Mesendoderm (in vitro differentiated cells): ENCODE measurements at regions not wholly inside any gene's neighbourhood (a gene's known extent, or its start where the extent isn't known, plus 50 kb on each side); places are given as distances from the start of the nearest gene placed in this dataset.
A peak's percentile ranks its signal among the peaks of the same experiment; 100 is the strongest.

Source experiments
- DNase-seq: peaks from one replicate; pipeline ENCODE4 v3.0.0; 2013
- H2AK5ac ChIP-seq: 2 replicates; pipeline ENCODE4 v1.6.1; 2013; ENCODE audit warnings: low read length, inconsistent platforms
- H2BK120ac ChIP-seq: 2 replicates; pipeline ENCODE4 v1.6.1; 2013; ENCODE audit warnings: low read depth, mild to moderate bottlenecking, low read length, moderate library complexity, mixed read lengths
- H2BK15ac ChIP-seq: replicated peaks from 2 replicates; pipeline ENCODE4 v1.6.1; 2013; ENCODE audit warnings: low read depth, mild to moderate bottlenecking, moderate library complexity
- H2BK5ac ChIP-seq: 2 replicates; pipeline ENCODE4 v1.6.1; 2013; ENCODE audit warnings: low read length, inconsistent platforms
- H3K18ac ChIP-seq: 2 replicates; pipeline ENCODE4 v1.6.1; 2013; ENCODE audit warnings: mild to moderate bottlenecking, low read length, mixed read lengths
- H3K23ac ChIP-seq: one replicate; pipeline ENCODE4 v1.6.1; 2013; ENCODE audit warnings: low read length
- H3K27ac ChIP-seq: 2 replicates; pipeline ENCODE4 v1.5.1; 2013; ENCODE audit warnings: low read depth, mild to moderate bottlenecking, inconsistent platforms, low read length, moderate library complexity
- H3K27me3 ChIP-seq: 2 replicates; pipeline ENCODE4 v1.6.1; 2013; ENCODE audit warnings: low read length, control low read depth, mild to moderate bottlenecking, inconsistent platforms; ENCODE audit not compliant: insufficient read depth, poor library complexity
- H3K36me3 ChIP-seq: 2 replicates; pipeline ENCODE4 v1.6.1; 2013; ENCODE audit warnings: low read length, inconsistent platforms; ENCODE audit not compliant: control insufficient read depth, insufficient read depth
- H3K4ac ChIP-seq: one replicate; pipeline ENCODE4 v1.6.1; 2013; ENCODE audit warnings: low read depth, mild to moderate bottlenecking, low read length, moderate library complexity
- H3K4me1 ChIP-seq: 2 replicates; pipeline ENCODE4 v1.6.1; 2013; ENCODE audit warnings: low read depth, low read length, inconsistent platforms; ENCODE audit not compliant: control insufficient read depth
- H3K4me2 ChIP-seq: 2 replicates; pipeline ENCODE4 v1.6.1; 2013; ENCODE audit warnings: low read length
- H3K4me3 ChIP-seq: 2 replicates; pipeline ENCODE4 v1.5.1; 2013; ENCODE audit warnings: mild to moderate bottlenecking, low read length
- H3K56ac ChIP-seq: one replicate; pipeline ENCODE4 v1.6.1; 2013; ENCODE audit warnings: low read length
- H3K79me1 ChIP-seq: 2 replicates; pipeline ENCODE4 v1.6.1; 2013; ENCODE audit warnings: low read length, inconsistent platforms
- H3K79me2 ChIP-seq: 2 replicates; pipeline ENCODE4 v1.6.1; 2013; ENCODE audit warnings: mild to moderate bottlenecking, low read length; ENCODE audit not compliant: control insufficient read depth, insufficient read depth
- H3K9ac ChIP-seq: 2 replicates; pipeline ENCODE4 v1.6.1; 2013; ENCODE audit warnings: low read length, inconsistent platforms
- H4K5ac ChIP-seq: one replicate; pipeline ENCODE4 v1.6.1; 2013; ENCODE audit warnings: low read length
- H4K8ac ChIP-seq: one replicate; pipeline ENCODE4 v1.6.1; 2013; ENCODE audit warnings: low read depth, mild to moderate bottlenecking, control low read depth, low read length, moderate library complexity
- WGBS: extraction: QIAGEN DNeasy Blood & Tissue Kit; methylation state at CpG from one replicate; pipeline ENCODE4 v1.1.7; 2013; ENCODE audit warnings: low lambda C conversion rate, missing lambda C conversion rate; ENCODE audit not compliant: insufficient coverage; ENCODE audit errors: extremely low coverage; 5-methylcytosine and 5-hydroxymethylcytosine counted together

- Histone ChIP-seq H3K36me3 (no peaks in the 10 kb centered on the region), H2AK5ac (no peak overlapping the region), H3K23ac (no peak overlapping the region), H3K79me2 (no peaks in the 10 kb centered on the region), H3K27me3 (no peaks in the 10 kb centered on the region), H4K8ac (no peak overlapping the region), H2BK120ac (no peak overlapping the region), H2BK5ac (no peak overlapping the region), H3K4me3 (no peak overlapping the region), H3K9ac (no peak overlapping the region), H4K5ac (no peak overlapping the region), H3K4me1 (no peaks in the 10 kb centered on the region), H3K4ac (no peak overlapping the region), H3K4me2 (no peak overlapping the region), H3K56ac (no peak overlapping the region), H3K18ac (no peak overlapping the region), H2BK15ac (no peak overlapping the region), H3K79me1 (no peaks in the 10 kb centered on the region), H3K27ac (no peak overlapping the region)
- no CpG with 5 or more reads among the region's 1 CpG for WGBS
- no peak for DNase-seq
Observed at GRCh38 chr4:14193601-14194000, 566.1 kb upstream of the BOD1L1 start.

GRCh38 chr4:14196131-14196530 lies 568.6 kb upstream of the BOD1L1 start:
- no peaks in the 10 kb centered on the region for H3K79me2 ChIP-seq

GRCh38 chr4:14215116-14215770 lies 587.7 kb upstream of the BOD1L1 start:
- no peak for DNase-seq
- Histone ChIP-seq H3K36me3 (no peaks in the 10 kb centered on the region), H2BK120ac (no peak overlapping the region), H3K18ac (no peak overlapping the region), H2AK5ac (no peak overlapping the region), H3K4me1 (no peaks in the 10 kb centered on the region), H3K23ac (no peak overlapping the region), H2BK5ac (no peak overlapping the region), H4K5ac (no peak overlapping the region), H3K56ac (no peak overlapping the region), H3K4ac (no peak overlapping the region), H3K27ac (no peak overlapping the region), H4K8ac (no peak overlapping the region), H3K27me3 (no peaks in the 10 kb centered on the region), H3K4me3 (no peak overlapping the region), H3K79me1 (no peaks in the 10 kb centered on the region), H3K79me2 (no peaks in the 10 kb centered on the region), H2BK15ac (no peak overlapping the region), H3K9ac (no peak overlapping the region), H3K4me2 (no peak overlapping the region)
- WGBS, result 100% methylated on average over 1 of the region's 6 CpGs

More at GRCh38 chr4:14196131-14196530, 568.6 kb upstream of the BOD1L1 start:
- Histone ChIP-seq H3K27me3 (no peaks in the 10 kb centered on the region), H2BK5ac (no peak overlapping the region), H3K4me3 (no peak overlapping the region), H3K9ac (no peak overlapping the region), H4K5ac (no peak overlapping the region), H2AK5ac (no peak overlapping the region), H3K4me1 (no peaks in the 10 kb centered on the region), H3K18ac (no peak overlapping the region), H3K36me3 (no peaks in the 10 kb centered on the region), H3K4ac (no peak overlapping the region), H4K8ac (no peak overlapping the region), H2BK15ac (no peak overlapping the region), H3K4me2 (no peak overlapping the region), H3K56ac (no peak overlapping the region), H3K79me1 (no peaks in the 10 kb centered on the region), H3K27ac (no peak overlapping the region), H3K23ac (no peak overlapping the region), H2BK120ac (no peak overlapping the region)
- WGBS, result no CpG with 5 or more reads among the region's 7 CpGs
- DNase-seq, result peak; percentile 72

GRCh38 chr4:14217401-14217800 lies 589.9 kb upstream of the BOD1L1 start:
- Histone ChIP-seq H3K4me2 (no peak overlapping the region), H4K8ac (no peak overlapping the region), H4K5ac (no peak overlapping the region), H3K4ac (no peak overlapping the region), H2BK120ac (no peak overlapping the region), H2BK5ac (no peak overlapping the region), H3K56ac (no peak overlapping the region), H3K36me3 (no peaks in the 10 kb centered on the region), H3K9ac (no peak overlapping the region), H3K18ac (no peak overlapping the region), H3K79me2 (no peaks in the 10 kb centered on the region), H3K23ac (no peak overlapping the region), H3K4me3 (no peak overlapping the region), H3K27me3 (no peaks in the 10 kb centered on the region), H2BK15ac (no peak overlapping the region), H3K79me1 (no peaks in the 10 kb centered on the region), H3K27ac (no peak overlapping the region), H2AK5ac (no peak overlapping the region), H3K4me1 (no peaks in the 10 kb centered on the region)
- DNase-seq, result no peak
- WGBS, result no CpG with 5 or more reads among the region's 3 CpGs

GRCh38 chr4:14218641-14219040 lies 591.1 kb upstream of the BOD1L1 start:
- Histone ChIP-seq H3K4me2 (no peak overlapping the region), H3K4me1 (no peaks in the 10 kb centered on the region), H3K27me3 (no peaks in the 10 kb centered on the region), H3K23ac (no peak overlapping the region), H3K27ac (no peak overlapping the region), H3K56ac (no peak overlapping the region), H3K18ac (no peak overlapping the region), H2AK5ac (no peak overlapping the region), H4K5ac (no peak overlapping the region), H3K4ac (no peak overlapping the region), H2BK5ac (no peak overlapping the region), H2BK120ac (no peak overlapping the region), H3K4me3 (no peak overlapping the region), H3K36me3 (no peaks in the 10 kb centered on the region), H4K8ac (no peak overlapping the region), H3K79me1 (no peaks in the 10 kb centered on the region), H3K79me2 (no peaks in the 10 kb centered on the region), H2BK15ac (no peak overlapping the region), H3K9ac (no peak overlapping the region)
- DNase-seq, result no peak
- no CpG with 5 or more reads among the region's 4 CpGs for WGBS

GRCh38 chr4:14221176-14221575 lies 593.7 kb upstream of the BOD1L1 start:
- Histone ChIP-seq H2BK5ac (no peak overlapping the region), H3K27me3 (no peaks in the 10 kb centered on the region), H3K4ac (no peak overlapping the region), H2AK5ac (no peak overlapping the region), H3K4me3 (no peak overlapping the region), H3K4me2 (no peak overlapping the region), H2BK15ac (no peak overlapping the region), H3K36me3 (no peaks in the 10 kb centered on the region), H3K23ac (no peak overlapping the region), H3K27ac (no peak overlapping the region), H3K56ac (no peak overlapping the region), H3K79me2 (no peaks in the 10 kb centered on the region), H3K18ac (no peak overlapping the region), H3K79me1 (no peaks in the 10 kb centered on the region), H4K8ac (no peak overlapping the region), H2BK120ac (no peak overlapping the region), H4K5ac (no peak overlapping the region), H3K4me1 (no peaks in the 10 kb centered on the region), H3K9ac (no peak overlapping the region)
- WGBS, result no CpG with 5 or more reads among the region's 3 CpGs
- no peak for DNase-seq
